Cardiac muscle cell (in vitro differentiated cells and primary cell): ENCODE measurements at regions not wholly inside any gene's neighbourhood (a gene's known extent, or its start where the extent isn't known, plus 50 kb on each side); places are given as distances from the start of the nearest gene placed in this dataset.

ENCODE experiments used
- DNase-seq, 2 donors: peaks; one replicate each; pipeline versions ENCODE4 v3.0.0 to v3.0.0-alpha.2; 2010 to 2017; ENCODE audit warnings: low read depth in 1 of 2, low spot score in 1 of 2
- H3K27ac ChIP-seq: fragments of 200-600 bp; sonication (generic); 2 replicates; pipeline ENCODE4 v1.5.1; 2016
- H3K27me3 ChIP-seq: fragments of 200-600 bp; sonication (generic); 2 replicates; pipeline ENCODE4 v1.6.0; 2016; ENCODE audit warnings: control low read depth
- H3K36me3 ChIP-seq: fragments of 200-600 bp; sonication (generic); 2 replicates; pipeline ENCODE4 v1.5.1; 2016; ENCODE audit warnings: control low read depth
- H3K4me1 ChIP-seq: fragments of 200-600 bp; sonication (generic); 2 replicates; pipeline ENCODE4 v1.8.1; 2017; ENCODE audit warnings: low read depth, mild to moderate bottlenecking, mixed run types
- H3K4me3 ChIP-seq: fragments of 200-600 bp; sonication (generic); 2 replicates; pipeline ENCODE4 v1.5.1; 2016; ENCODE audit warnings: mild to moderate bottlenecking
- H3K9me3 ChIP-seq: fragments of 200-600 bp; sonication (generic); 2 replicates; pipeline ENCODE4 v1.5.1; 2017; ENCODE audit warnings: low read depth, mild to moderate bottlenecking, control low read depth
- CTCF ChIP-seq: IDR thresholded peaks from 2 replicates; pipeline ENCODE4 v1.5.1; 2012; ENCODE audit warnings: low read depth, mild to moderate bottlenecking, low read length

DNA sequence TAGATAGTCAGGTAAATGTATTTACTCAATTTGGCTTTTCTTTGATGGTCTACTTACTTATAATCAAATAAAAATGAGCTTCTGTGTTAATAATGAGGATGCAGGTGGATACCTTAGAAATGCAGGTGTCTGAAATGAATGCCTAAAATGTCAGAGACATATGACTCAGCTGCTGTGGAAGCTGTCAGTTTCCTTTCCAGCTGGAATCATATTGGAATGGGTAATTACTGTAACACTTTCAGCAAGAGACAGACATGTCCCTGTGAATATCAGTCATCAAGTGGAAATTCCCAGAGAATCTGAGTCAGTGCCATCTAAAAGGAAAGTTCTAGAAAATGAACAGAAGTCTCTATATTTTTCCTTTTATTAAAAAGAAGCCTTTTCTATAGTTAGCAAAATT lies 783.0 kb upstream of the AADAT start:
- Histone ChIP-seq H3K4me1 (no peaks in the 10 kb centered on the region), H3K9me3 (no peaks in the 10 kb centered on the region), H3K27ac (no peak overlapping the region), H3K36me3 (no peaks in the 10 kb centered on the region), H3K4me3 (no peak overlapping the region), H3K27me3 (no peaks in the 10 kb centered on the region)
- no peak for DNase-seq
- TF ChIP-seq CTCF, result no peak

DNA sequence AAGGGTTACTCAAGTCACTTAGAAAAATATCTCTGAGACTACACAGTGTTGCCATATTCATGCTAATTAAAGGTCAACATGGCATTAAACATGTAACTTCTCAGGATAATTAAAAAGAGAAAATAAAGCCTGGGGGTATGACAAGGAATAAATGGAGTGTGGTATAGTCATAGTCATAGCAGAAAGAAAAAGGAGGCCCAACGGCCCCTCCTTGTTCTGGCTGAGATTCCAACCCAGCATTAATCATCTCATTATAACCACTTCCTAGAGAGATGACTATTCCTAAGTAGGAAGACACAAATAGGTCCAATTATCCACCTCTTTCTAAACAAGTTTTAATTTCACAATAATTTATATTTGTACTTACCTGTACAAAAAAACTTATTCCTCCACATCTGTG lies 778.4 kb upstream of the AADAT start:
- no peaks in the 10 kb centered on the region for H3K36me3 ChIP-seq
- H3K27me3 ChIP-seq, result no peaks in the 10 kb centered on the region
- H3K4me3 ChIP-seq, result no peak overlapping the region
- no peak overlapping the region for H3K27ac ChIP-seq
- TF ChIP-seq CTCF, result no peak
- no peaks in the 10 kb centered on the region for H3K9me3 ChIP-seq
- H3K4me1 ChIP-seq, result no peaks in the 10 kb centered on the region
- no peak for DNase-seq

GRCh38 chr4:170854097-170854496 lies 764.3 kb upstream of the AADAT start:
- no peak for DNase-seq
- H3K4me3 ChIP-seq, result no peak overlapping the region
- TF ChIP-seq CTCF, result no peak
- H3K9me3 ChIP-seq, result no peaks in the 10 kb centered on the region
- H3K27me3 ChIP-seq, result no peaks in the 10 kb centered on the region
- H3K36me3 ChIP-seq, result no peaks in the 10 kb centered on the region
- H3K4me1 ChIP-seq, result no peaks in the 10 kb centered on the region
- H3K27ac ChIP-seq, result no peak overlapping the region

- Histone ChIP-seq H3K27ac (no peak overlapping the region), H3K4me1 (no peaks in the 10 kb centered on the region), H3K27me3 (no peaks in the 10 kb centered on the region), H3K4me3 (no peak overlapping the region), H3K36me3 (no peaks in the 10 kb centered on the region), H3K9me3 (no peaks in the 10 kb centered on the region)
- TF ChIP-seq CTCF, result peak; percentile 7
- peak in 1 of 2 donors; percentile 78 for DNase-seq
Measured at GRCh38 chr4:170853422-170854021, 763.8 kb upstream of the AADAT start.

DNA sequence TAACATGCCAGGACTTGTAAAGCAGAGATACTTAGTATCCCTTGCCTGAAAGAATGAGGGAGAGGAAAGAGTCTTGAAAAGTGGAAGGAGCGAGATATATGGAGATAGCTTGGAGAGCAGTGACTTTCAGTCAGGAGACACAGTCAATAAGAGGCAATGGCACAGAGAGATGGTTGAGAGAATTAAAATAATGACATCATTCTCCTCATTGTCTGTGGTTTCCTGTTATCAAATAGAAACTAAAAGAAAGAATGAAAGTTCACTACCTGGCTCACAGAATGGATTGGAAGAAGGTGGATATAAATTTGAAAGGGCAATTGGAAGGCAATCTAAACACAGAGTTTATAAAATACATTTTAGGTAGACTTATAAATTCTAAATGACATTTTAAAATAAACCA lies 760.2 kb upstream of the AADAT start:
- DNase-seq, result no peak
- no peak for TF ChIP-seq CTCF
- Histone ChIP-seq H3K27me3 (no peaks in the 10 kb centered on the region), H3K27ac (no peak overlapping the region), H3K36me3 (no peaks in the 10 kb centered on the region), H3K4me3 (no peak overlapping the region), H3K4me1 (no peaks in the 10 kb centered on the region), H3K9me3 (no peaks in the 10 kb centered on the region)
